OCI-LY7 (cell line): ENCODE measurements at regions not wholly inside any gene's neighbourhood (a gene's known extent, or its start where the extent isn't known, plus 50 kb on each side); places are given as distances from the start of the nearest gene placed in this dataset.
"Not testable (repeated sequence)": the region's sequence is repeated elsewhere in the genome, so short reads cannot be mapped to it uniquely, and the experiment has no call there.

Experiments used
- BruUV-seq: library from RNA; stranded (reverse); fragments of 400-500 nt; replicated peaks from 2 replicates; lab custom pipeline; 2021; lab: Mats Ljungman, UMichigan
- CTCF ChIA-PET: fragments of 300-600 bp; sonication (Branson Sonifier 250); formaldehyde crosslinking; loops from one replicate; lab custom pipeline; 2022; ENCODE audit warnings: antibody characterized with exemption; ENCODE audit not compliant: unreplicated experiment; lab: Charles Lee
- POLR2A ChIA-PET: fragments of 300-600 bp; sonication (Branson Sonifier 250); formaldehyde crosslinking; loops from one replicate; lab custom pipeline; 2022; ENCODE audit warnings: antibody characterized with exemption; lab: Charles Lee
- DNase-seq: peaks from one replicate; pipeline ENCODE4 v3.0.0-alpha.2; 2015; ENCODE audit warnings: low spot score
- H2AFZ ChIP-seq: fragments of 200-600 bp; sonication (generic), shearing (Covaris generic); 2 replicates; pipeline ENCODE4 v1.6.1; 2014; ENCODE audit warnings: mild to moderate bottlenecking, antibody characterized with exemption, low read length, moderate library complexity
- H3K27ac ChIP-seq: fragments of 200-600 bp; sonication (generic); 2 replicates; pipeline ENCODE4 v1.5.1; 2014; ENCODE audit warnings: mixed run types, low read depth, mild to moderate bottlenecking, moderate library complexity, low read length, inconsistent platforms; ENCODE audit not compliant: poor library complexity, severe bottlenecking
- H3K36me3 ChIP-seq: fragments of 200-600 bp; sonication (generic); 2 replicates; pipeline ENCODE4 v1.6.1; 2014; ENCODE audit warnings: mild to moderate bottlenecking, antibody characterized with exemption, low read length, moderate library complexity, mixed read lengths; ENCODE audit not compliant: insufficient read depth
- H3K4me1 ChIP-seq: fragments of 200-600 bp; sonication (generic); 2 replicates; pipeline ENCODE4 v1.5.1; 2014; ENCODE audit warnings: mild to moderate bottlenecking, low read length; ENCODE audit not compliant: insufficient read depth, poor library complexity, severe bottlenecking
- H3K4me2 ChIP-seq: fragments of 200-600 bp; sonication (generic); 2 replicates; pipeline ENCODE4 v1.6.1; 2014; ENCODE audit warnings: mild to moderate bottlenecking, low read length
- H3K4me3 ChIP-seq: fragments of 200-600 bp; sonication (generic); 2 replicates; pipeline ENCODE4 v1.5.1; 2014; ENCODE audit warnings: mild to moderate bottlenecking, low read depth, low read length; ENCODE audit not compliant: poor library complexity, severe bottlenecking
- H3K79me2 ChIP-seq: fragments of 200-600 bp; sonication (generic); 2 replicates; pipeline ENCODE4 v1.6.1; 2016; ENCODE audit warnings: low read depth, mild to moderate bottlenecking, low read length, moderate library complexity, mixed read lengths; ENCODE audit not compliant: insufficient read depth
- H3K9me2 ChIP-seq: fragments of 200-600 bp; sonication (generic); 2 replicates; pipeline ENCODE4 v1.6.1; 2016; ENCODE audit warnings: mild to moderate bottlenecking, low read length, mixed read lengths; ENCODE audit not compliant: insufficient read depth
- H3K9me3 ChIP-seq: fragments of 200-600 bp; sonication (generic); 2 replicates; pipeline ENCODE4 v1.6.1; 2014; ENCODE audit warnings: mild to moderate bottlenecking, mixed run types, low read length, mixed read lengths
- H4K20me1 ChIP-seq: fragments of 200-600 bp; sonication (generic); 2 replicates; pipeline ENCODE4 v1.6.1; 2014; ENCODE audit warnings: mild to moderate bottlenecking, antibody characterized with exemption, low read length, moderate library complexity, mixed read lengths; ENCODE audit not compliant: insufficient read depth
- EZH2phosphoT487 ChIP-seq: fragments of 200-600 bp; sonication (generic); IDR thresholded peaks from 2 replicates; pipeline ENCODE4 v1.6.1; 2018; ENCODE audit warnings: low read depth, borderline replicate concordance, mild to moderate bottlenecking, mixed run types, antibody characterized with exemption, low read length, moderate library complexity, mixed read lengths
- intact Hi-C: fragments of 100-400 bp; cut with micrococcal nuclease; formaldehyde crosslinking; loops from one replicate; pipeline ENCODE4 v1.10.0; 2022; ENCODE audit not compliant: unreplicated experiment
- TF ChIP-seq, protein P1 (sequence below): fragments of 200-600 bp; sonication (generic); conservative IDR thresholded peaks from 2 replicates; pipeline ENCODE4 v1.5.1; 2014; ENCODE audit warnings: mild to moderate bottlenecking, antibody characterized with exemption, low read length, moderate library complexity, mixed read lengths

DNA sequence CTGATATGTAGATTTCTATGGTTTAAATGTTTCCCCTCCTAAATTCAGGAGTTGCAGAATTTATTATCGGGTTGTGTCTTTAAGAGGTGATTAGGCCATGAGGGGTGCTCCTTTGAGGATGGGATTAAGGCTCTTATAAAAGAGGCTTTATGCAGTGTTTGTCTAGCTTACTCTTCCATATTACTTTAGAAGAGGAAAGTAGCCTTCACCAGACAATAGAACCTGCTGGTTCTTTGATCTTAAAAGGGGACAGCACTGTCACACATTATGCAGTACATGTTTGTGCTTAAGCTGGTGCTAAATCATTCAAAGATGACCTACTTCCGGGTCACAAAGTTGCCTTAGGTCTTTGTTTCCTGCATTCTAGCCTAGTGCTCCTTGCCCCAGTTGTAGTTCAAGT is 81.0 kb downstream of the CPXCR1 start:
- H3K4me3 ChIP-seq, result no peak overlapping the region
- no peaks in the 10 kb centered on the region for H3K9me2 ChIP-seq
- no TSS peak for BruUV-seq
- intact Hi-C loops, result no loop called here
- H3K4me1 ChIP-seq, result no peaks in the 10 kb centered on the region
- no peaks in the 10 kb centered on the region for H3K9me3 ChIP-seq
- DNase-seq, result no peak
- H3K79me2 ChIP-seq, result no peaks in the 10 kb centered on the region
- H3K27ac ChIP-seq, result no peak overlapping the region
- no peaks in the 10 kb centered on the region for H4K20me1 ChIP-seq
- H2AFZ ChIP-seq, result no peak overlapping the region
- TF ChIP-seq EZH2phosphoT487, result no peak
- TF ChIP-seq, protein P1, sequence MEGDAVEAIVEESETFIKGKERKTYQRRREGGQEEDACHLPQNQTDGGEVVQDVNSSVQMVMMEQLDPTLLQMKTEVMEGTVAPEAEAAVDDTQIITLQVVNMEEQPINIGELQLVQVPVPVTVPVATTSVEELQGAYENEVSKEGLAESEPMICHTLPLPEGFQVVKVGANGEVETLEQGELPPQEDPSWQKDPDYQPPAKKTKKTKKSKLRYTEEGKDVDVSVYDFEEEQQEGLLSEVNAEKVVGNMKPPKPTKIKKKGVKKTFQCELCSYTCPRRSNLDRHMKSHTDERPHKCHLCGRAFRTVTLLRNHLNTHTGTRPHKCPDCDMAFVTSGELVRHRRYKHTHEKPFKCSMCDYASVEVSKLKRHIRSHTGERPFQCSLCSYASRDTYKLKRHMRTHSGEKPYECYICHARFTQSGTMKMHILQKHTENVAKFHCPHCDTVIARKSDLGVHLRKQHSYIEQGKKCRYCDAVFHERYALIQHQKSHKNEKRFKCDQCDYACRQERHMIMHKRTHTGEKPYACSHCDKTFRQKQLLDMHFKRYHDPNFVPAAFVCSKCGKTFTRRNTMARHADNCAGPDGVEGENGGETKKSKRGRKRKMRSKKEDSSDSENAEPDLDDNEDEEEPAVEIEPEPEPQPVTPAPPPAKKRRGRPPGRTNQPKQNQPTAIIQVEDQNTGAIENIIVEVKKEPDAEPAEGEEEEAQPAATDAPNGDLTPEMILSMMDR, result no peak
- no peaks in the 10 kb centered on the region for H3K36me3 ChIP-seq
- ChIA-PET POLR2A (interaction anchor here (0.6 kb wide), 1 partner anchor 1262 kb away, joined by 3 read pairs; no protein-coding TSS in a partner anchor), CTCF (no interaction called here)
- H3K4me2 ChIP-seq, result no peak overlapping the region

DNA sequence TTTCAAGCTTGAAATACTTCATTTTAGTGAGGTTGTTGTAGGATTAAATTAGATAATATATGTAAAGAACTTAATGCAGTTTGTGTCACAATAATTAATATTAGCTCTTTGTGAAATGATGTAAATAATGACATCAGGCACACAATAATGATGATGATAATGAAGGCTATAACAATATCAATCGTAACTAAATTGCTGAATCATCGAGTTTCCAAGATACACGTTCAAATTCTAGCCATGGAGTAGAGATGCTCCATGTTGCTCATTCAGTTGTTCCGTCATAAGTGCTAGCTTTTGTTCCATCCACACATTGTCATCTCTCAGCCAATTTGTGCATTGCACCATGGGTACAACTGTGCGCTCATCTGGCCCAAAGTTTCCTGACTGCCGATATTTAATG is 83.1 kb downstream of the CPXCR1 start:
- Histone ChIP-seq H3K4me2 (no peak overlapping the region), H3K27ac (no peak overlapping the region), H3K79me2 (no peaks in the 10 kb centered on the region), H4K20me1 (no peaks in the 10 kb centered on the region), H3K36me3 (no peaks in the 10 kb centered on the region), H3K4me3 (no peak overlapping the region), H3K4me1 (no peaks in the 10 kb centered on the region), H3K9me2 (no peaks in the 10 kb centered on the region), H3K9me3 (no peaks in the 10 kb centered on the region), H2AFZ (no peak overlapping the region)
- intact Hi-C loops, result no loop called here
- POLR2A ChIA-PET, result interaction anchor here (0.7 kb wide), 1 partner anchor 22 kb away, joined by 3 read pairs; no protein-coding TSS in a partner anchor
- CTCF ChIA-PET, result no interaction called here
- no peak for DNase-seq
- TF ChIP-seq, protein P1, result no peak
- no peak for TF ChIP-seq EZH2phosphoT487
- no TSS peak for BruUV-seq

DNA sequence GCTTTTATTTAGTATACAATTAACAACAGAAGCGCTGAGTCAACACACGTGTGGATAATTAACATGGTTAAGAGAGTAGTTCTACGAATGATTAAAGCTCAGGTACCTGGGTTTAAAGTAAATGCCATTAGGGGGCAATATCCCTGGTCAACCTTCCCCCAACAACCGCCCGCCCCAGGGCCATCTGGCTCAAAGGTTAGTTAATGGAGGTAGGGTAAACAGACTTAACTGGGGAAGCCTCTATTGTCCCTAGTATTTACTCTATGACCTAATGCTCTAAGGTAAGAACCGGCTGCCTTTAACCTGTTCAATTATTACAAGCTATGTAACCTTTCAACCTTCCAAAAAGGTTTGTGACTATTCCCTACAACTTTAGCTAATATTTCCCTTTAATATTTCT is 90.7 kb downstream of the CPXCR1 start:
- H3K9me3 ChIP-seq, CTCF ChIA-PET, H3K4me3 ChIP-seq, DNase-seq, H3K4me1 ChIP-seq, H3K4me2 ChIP-seq, H3K27ac ChIP-seq, H3K79me2 ChIP-seq, H4K20me1 ChIP-seq, H3K9me2 ChIP-seq, H3K36me3 ChIP-seq, intact Hi-C loops, BruUV-seq, POLR2A ChIA-PET, H2AFZ ChIP-seq: not testable (repeated sequence)
